GM18868 (cell line): ENCODE measurements at regions not wholly inside any gene's neighbourhood (a gene's known extent, or its start where the extent isn't known, plus 50 kb on each side); places are given as distances from the start of the nearest gene placed in this dataset.
"Not testable (repeated sequence)": the region's sequence is repeated elsewhere in the genome, so short reads cannot be mapped to it uniquely, and the experiment has no call there.

ENCODE experiments used
- ATAC-seq: cut with Tn5 transposase; IDR thresholded peaks from one replicate; pipeline ENCODE4 v1.9.1; 2021; ENCODE audit warnings: mild to moderate bottlenecking, moderate library complexity; ENCODE audit not compliant: unreplicated experiment

GRCh38 chr14:105635560-105635959, 109.2 kb downstream of the TMEM121 start:
- ATAC-seq, result no peak

GRCh38 chr14:105636021-105636420, 109.6 kb downstream of the TMEM121 start:
- not testable (repeated sequence) for ATAC-seq

- ATAC-seq, result no peak
Measured at GRCh38 chr14:105636935-105637334, 110.6 kb downstream of the TMEM121 start.

GRCh38 chr14:105637345-105637744, 111.0 kb downstream of the TMEM121 start:
- not testable (repeated sequence) for ATAC-seq

- ATAC-seq, result not testable (repeated sequence)
Measured at GRCh38 chr14:105639969-105640931, 113.9 kb downstream of the TMEM121 start.

- ATAC-seq, result no peak
Measured at GRCh38 chr14:105641075-105641937, 114.9 kb downstream of the TMEM121 start.

GRCh38 chr14:105641951-105642350, 115.6 kb downstream of the TMEM121 start:
- ATAC-seq, result not testable (repeated sequence)

GRCh38 chr14:105642486-105642885, 116.1 kb downstream of the TMEM121 start:
- not testable (repeated sequence) for ATAC-seq

GRCh38 chr14:105643406-105644052, 117.1 kb downstream of the TMEM121 start:
- not testable (repeated sequence) for ATAC-seq

- not testable (repeated sequence) for ATAC-seq
Measured at GRCh38 chr14:105644053-105644435, 117.7 kb downstream of the TMEM121 start.

GRCh38 chr14:105644457-105644856, 118.1 kb downstream of the TMEM121 start:
- ATAC-seq, result not testable (repeated sequence)

- ATAC-seq, result not testable (repeated sequence)
Measured at GRCh38 chr14:105644891-105645290, 118.5 kb downstream of the TMEM121 start.

GRCh38 chr14:105645389-105645788, 119.0 kb downstream of the TMEM121 start:
- not testable (repeated sequence) for ATAC-seq

GRCh38 chr14:105646175-105646574, 119.8 kb downstream of the TMEM121 start:
- ATAC-seq, result no peak

- ATAC-seq, result not testable (repeated sequence)
Measured at GRCh38 chr14:105646711-105647281, 120.4 kb downstream of the TMEM121 start.

GRCh38 chr14:105647426-105647783, 121.0 kb downstream of the TMEM121 start:
- not testable (repeated sequence) for ATAC-seq

GRCh38 chr14:105647784-105648608, 121.6 kb downstream of the TMEM121 start:
- no peak for ATAC-seq

GRCh38 chr14:105648609-105649535, 122.5 kb downstream of the TMEM121 start:
- not testable (repeated sequence) for ATAC-seq

GRCh38 chr14:105652317-105652716, 125.9 kb downstream of the TMEM121 start:
- ATAC-seq, result not testable (repeated sequence)
